NB4 (cell line): ENCODE measurements at regions not wholly inside any gene's neighbourhood (a gene's known extent, or its start where the extent isn't known, plus 50 kb on each side); places are given as distances from the start of the nearest gene placed in this dataset.

Experiments
- DNase-seq: peaks from one replicate; pipeline ENCODE4 v3.0.0; 2010; ENCODE audit warnings: low read depth
- H3K4me3 ChIP-seq: one replicate; pipeline ENCODE4 v1.5.1; 2011; ENCODE audit warnings: mild to moderate bottlenecking, low read depth, low read length, moderate library complexity
- CTCF ChIP-seq: IDR thresholded peaks from one replicate; pipeline ENCODE4 v1.5.1; 2012; ENCODE audit warnings: low read depth, low read length
- MYC ChIP-seq: IDR thresholded peaks from 2 replicates; pipeline ENCODE4 v1.6.1; 2011; ENCODE audit warnings: low read depth, low read length
- POLR2A ChIP-seq: IDR thresholded peaks from 2 replicates; pipeline ENCODE4 v1.6.1; 2011; ENCODE audit warnings: mild to moderate bottlenecking; ENCODE audit not compliant: insufficient read length; ENCODE audit errors: extremely low read depth
- TF ChIP-seq, protein P1 (sequence below): IDR thresholded peaks from 2 replicates; pipeline ENCODE4 v1.6.1; 2011; ENCODE audit warnings: low read depth, low read length

- H3K4me3 ChIP-seq, result no peak overlapping the region
- no peak for DNase-seq
- TF ChIP-seq, protein P1, sequence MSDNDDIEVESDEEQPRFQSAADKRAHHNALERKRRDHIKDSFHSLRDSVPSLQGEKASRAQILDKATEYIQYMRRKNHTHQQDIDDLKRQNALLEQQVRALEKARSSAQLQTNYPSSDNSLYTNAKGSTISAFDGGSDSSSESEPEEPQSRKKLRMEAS, result no peak
- TF ChIP-seq CTCF, result no peak
- TF ChIP-seq POLR2A, result no peak
- no peak for TF ChIP-seq MYC
These were observed 351.7 kb downstream of the PBX1 start for GRCh38 chr1:164910671-164911070.

DNA sequence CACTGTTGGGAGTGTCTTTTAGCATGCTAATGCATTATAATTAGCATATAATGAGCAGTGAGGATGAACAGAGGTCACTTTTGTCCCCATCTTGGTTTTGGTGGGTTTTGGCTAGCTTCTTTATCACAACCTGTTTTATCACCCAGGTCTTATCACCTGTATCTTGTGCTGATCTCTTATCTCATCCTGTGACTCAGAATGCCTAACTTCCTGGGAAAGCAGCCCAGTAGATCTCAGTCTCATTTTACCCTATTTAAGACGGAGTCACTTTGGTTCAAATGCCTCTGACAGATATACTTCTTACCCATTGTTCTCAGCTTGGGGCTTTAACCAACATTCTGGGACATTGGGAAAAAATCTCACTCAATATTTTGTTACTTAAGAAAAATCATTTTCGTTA lies 348.7 kb downstream of the PBX1 start:
- no peak overlapping the region for H3K4me3 ChIP-seq
- TF ChIP-seq MYC (no peak), CTCF (no peak), POLR2A (no peak)
- TF ChIP-seq, protein P1, result no peak
- no peak for DNase-seq

DNA sequence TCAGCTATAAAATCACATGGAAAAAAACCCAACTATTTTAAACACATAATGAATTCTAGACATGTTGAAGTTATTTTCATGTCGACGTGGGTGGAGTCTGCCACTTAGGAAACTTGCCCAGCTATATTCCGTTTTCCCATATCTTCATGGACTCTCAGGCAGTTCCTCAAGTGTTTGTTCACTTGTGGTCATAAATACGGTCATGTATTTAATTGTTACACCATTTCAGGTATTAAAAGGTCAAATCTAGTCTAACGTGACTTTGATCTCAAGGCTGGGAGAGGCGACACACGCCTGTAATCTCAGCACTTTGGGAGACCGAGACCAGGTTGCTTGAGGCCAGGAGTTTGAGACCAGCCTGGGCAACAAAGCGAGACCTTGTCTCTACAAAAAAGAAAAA lies 346.9 kb downstream of the PBX1 start:
- no peak overlapping the region for H3K4me3 ChIP-seq
- no peak for DNase-seq
- TF ChIP-seq CTCF (no peak), POLR2A (no peak), MYC (no peak)
- TF ChIP-seq, protein P1, result no peak

- TF ChIP-seq, protein P1, result no peak
- TF ChIP-seq CTCF (no peak), POLR2A (no peak), MYC (no peak)
- H3K4me3 ChIP-seq, result no peak overlapping the region
- no peak for DNase-seq
These were observed 343.5 kb downstream of the PBX1 start for GRCh38 chr1:164902491-164902890.
